Stimulated activated CD8-positive, alpha-beta memory T cell treated with anti-CD3 and anti-CD28 coated beads, Interleukin-15, amount 100 ng/mL, for 1 hour (primary cell): ENCODE measurements at regions not wholly inside any gene's neighbourhood (a gene's known extent, or its start where the extent isn't known, plus 50 kb on each side); places are given as distances from the start of the nearest gene placed in this dataset.
"Not testable (repeated sequence)": the region's sequence is repeated elsewhere in the genome, so short reads cannot be mapped to it uniquely, and the experiment has no call there.

Source experiments
- DNase-seq: peaks from one replicate; pipeline ENCODE4 v3.0.0-alpha.2; 2020; ENCODE audit warnings: low read depth

DNA sequence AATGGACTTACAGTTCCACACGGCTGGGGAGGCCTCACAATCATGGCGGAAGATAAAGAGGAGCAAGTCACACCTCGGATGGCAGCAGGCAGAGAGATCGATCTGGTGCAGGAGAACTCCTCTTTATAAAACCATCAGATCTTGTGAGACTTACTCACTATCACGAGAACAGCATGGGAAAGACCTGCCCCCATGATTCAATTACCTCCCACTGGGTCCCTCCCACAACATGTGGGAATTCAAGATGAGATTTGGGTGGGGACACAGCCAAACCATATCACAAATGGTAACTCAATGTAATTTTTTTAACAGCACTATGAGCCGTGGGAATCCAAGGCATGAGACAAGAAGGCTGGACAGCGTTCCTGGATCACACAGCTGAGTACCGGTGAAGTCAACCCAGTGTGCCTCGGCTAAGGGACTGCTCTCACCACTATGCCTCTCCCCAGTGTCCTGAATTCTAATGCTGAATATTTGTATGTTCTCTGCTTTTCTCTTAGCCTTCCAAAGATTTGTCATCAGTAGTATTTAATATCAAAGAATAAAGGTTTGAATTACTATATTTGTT is 84.3 kb downstream of the IRS2 start:
- DNase-seq = not testable (repeated sequence)

DNA sequence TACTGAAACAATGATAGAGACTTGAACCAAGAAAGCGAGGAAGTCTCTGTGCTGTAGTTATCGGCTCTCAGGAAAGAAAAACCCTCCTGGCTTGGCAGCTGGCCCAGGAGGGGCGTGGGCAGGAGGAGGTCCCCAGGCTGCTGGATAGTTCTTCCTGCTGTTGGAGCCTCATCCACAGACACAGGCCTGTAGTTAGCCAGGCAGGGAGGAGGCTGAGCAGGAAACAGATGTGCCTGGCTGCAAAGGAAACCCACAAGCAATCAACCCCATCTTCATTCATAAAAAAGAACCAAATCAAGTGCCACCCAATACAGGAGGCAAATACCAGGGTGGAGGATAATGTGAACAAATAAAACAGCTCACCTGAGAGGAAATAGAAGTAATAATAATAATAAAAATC is 86.2 kb downstream of the IRS2 start:
- no peak for DNase-seq

GRCh38 chr13:109699628-109700071 is 86.7 kb downstream of the IRS2 start:
- no peak for DNase-seq

DNA sequence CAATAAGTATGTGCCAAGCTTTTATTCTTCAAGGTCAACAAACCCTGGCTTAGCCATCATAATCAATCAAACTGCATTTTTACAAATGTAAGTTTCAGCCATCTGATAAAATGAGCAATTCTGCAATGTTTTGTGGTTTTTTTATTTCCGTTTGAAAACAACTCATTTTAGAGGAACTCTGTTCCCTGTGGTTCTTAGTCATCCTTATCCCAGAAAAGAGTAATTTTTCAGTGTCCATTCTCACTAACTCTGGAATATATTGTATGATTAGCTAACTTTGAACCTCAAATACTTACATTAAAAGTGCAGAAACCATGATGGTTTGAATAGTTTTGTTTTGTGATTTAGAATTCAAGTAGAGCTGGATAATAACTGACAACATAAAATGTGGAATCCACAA is 87.6 kb downstream of the IRS2 start:
- DNase-seq = no peak

- DNase-seq = no peak
Observed at GRCh38 chr13:109697936-109698335, 88.4 kb downstream of the IRS2 start.

DNA sequence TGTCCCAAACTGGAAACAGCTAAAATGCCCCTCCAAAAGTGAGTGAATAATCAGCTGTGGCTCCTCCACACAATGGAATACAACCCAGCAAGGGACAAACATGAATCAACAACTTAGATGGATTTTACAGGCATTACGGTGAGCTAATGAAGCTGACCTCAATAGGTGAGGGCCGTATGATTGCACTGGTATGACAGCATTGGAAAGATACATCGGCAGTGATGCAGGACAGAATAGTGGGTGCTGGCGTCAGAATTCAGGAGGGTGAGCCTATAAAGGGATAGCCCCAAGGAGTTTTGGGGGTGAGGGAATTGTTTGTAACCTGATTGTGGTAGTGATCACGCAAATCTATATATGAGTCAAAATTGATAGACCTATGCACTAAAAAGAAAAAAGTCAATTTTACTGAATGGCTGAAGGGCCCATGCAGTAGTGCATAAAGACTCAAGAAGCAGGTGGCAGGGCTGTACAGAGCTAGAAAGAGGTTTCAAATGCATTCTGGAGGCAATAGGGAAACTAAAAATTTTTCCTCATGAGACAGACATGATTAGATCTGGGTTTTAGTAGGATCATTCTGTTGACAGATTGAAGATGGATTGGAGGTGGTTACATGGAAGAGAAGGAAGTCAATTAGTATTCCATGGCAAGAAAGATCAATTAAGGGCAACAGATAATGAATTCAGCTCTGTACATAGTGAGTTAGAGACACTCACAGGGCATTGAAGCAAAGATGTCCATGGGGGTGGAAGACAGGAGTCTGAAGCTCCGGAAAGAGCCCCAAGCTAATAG is 90.8 kb downstream of the IRS2 start:
- DNase-seq = no peak

- no peak for DNase-seq
Observed at GRCh38 chr13:109694972-109695371, 91.4 kb downstream of the IRS2 start.

DNA sequence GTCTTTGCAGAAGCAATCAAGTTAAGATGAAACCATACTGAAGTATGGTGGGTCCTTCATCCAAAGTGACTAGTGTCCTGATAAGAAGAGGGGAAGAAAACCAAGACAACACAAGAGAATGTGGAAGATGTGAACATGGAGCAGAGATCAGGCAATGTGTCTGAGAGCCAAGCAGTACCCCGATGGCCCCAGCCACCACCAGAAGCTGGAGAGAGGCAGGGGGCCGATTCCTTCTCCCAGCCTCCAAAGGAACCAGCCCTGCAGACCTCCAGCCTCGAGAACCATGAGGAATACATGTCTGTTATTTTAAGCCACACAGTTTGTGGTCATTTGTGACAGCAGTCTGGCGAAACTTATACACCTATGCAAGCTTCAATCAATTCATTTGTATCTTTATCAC is 93.2 kb downstream of the IRS2 start:
- DNase-seq = no peak

GRCh38 chr13:109691689-109692088 is 94.7 kb downstream of the IRS2 start:
- DNase-seq = no peak

DNA sequence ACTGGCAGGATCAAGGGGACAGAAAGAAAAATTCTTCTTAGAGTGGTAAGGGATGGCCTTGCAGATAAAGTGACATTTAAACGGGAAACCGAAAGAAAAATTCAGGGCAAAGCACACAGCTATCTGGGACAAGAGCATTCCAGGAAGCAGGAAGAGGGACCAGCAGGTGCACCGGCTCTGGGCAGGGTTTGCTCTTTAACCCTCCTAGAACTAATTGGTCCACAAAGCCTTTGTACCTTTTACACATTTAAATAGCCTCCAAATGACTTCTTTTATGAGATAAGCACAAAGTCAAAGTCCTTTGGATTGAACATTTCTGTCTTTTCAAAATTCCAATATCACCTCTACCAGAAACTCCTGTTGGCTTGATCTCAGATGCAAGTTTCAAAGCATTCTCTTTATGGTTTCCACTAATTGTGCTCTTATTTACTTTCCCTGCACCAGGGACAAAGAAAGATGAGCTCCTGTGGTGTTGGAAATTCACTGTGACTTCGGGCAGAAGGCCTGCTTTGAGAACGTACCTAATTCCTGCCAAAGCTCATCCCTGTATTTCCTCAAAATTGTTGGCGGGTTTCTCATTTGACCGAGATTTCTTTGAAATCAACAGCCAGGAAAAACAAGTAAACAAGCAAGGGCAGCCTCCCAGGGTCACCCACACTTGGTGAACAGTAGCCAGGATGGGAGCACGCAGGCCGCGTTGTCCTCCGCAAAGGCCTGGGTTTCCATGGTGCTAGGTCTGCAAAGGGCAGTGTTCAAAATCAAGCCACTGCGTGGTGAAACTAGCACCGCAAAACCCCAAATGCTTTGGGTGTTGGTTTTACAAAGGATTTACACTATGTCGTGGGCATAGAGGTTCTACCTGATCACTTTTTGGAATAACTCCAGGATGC is 98.6 kb downstream of the IRS2 start:
- DNase-seq = no peak

DNA sequence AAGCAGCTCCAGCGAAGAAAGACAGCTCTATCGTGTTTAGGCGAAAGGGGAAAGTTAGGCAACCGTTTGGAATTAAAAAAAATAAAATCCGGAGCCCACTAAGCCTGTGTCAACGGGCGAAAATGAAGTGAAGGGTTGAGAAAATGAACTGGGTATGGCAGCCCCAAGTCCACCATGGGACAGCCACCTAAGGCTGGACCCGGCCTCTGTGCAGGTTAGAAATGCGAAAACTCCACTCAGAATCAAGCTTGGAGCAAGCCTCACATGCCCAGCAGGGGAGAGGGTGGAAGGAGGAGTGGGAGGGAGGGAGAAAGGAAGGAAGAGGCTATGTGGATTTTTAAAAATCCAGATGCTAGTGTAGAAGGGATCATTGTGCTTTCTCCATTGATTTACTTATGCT is 101.2 kb downstream of the IRS2 start:
- DNase-seq = no peak

DNA sequence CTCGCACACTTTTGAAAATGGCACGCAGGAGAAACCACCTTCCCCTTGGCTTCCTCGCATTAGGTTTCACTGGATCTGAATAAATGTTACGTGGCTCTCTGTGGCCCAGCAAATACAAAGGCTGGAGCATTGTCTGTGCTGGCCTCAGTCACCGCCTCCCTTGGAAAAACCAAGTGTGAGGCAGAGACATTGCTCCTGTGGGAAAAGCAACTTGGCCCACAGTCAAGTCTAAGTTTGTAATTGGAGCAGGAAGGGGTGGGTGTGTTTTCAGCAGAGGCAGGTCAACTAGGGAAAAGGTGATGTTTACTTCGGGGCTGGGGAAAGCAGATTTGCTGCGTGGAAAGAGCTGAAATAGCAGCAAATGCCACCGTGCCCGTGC is 101.6 kb downstream of the IRS2 start:
- DNase-seq = no peak

DNA sequence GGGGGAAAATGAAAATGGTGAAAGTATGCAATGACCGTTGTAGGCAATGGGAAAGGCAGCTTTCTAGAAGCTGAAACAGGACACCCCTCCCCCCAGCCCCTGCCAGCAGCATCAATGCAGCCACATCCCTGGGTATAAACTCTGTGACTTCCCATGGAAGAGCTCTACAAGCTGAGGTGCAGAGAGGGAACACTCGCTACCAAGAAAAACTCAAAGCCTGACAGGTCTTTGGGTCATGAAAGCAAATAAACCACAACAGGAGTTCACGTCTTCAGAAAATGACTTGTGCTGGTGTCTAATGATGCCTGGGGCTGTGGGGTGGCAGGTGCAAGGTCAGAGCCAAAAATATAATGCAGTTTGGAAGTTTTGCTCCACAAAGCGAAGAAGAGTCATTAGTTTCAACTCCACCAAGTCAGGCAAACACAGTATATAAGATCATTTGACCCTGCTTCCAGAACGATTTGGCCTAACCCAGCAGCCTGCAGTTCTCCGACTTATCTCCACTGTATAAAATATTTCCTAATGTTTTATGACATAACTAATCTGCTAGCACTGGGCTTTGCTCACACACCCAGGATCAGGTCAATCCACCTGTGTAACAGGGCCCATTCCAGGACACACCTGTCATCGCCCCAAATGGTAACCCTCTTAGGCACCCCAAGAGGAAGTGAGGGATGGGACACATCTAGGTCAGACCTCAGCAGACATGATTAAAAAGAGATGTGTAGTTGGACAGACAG is 102.1 kb downstream of the IRS2 start:
- no peak for DNase-seq

DNA sequence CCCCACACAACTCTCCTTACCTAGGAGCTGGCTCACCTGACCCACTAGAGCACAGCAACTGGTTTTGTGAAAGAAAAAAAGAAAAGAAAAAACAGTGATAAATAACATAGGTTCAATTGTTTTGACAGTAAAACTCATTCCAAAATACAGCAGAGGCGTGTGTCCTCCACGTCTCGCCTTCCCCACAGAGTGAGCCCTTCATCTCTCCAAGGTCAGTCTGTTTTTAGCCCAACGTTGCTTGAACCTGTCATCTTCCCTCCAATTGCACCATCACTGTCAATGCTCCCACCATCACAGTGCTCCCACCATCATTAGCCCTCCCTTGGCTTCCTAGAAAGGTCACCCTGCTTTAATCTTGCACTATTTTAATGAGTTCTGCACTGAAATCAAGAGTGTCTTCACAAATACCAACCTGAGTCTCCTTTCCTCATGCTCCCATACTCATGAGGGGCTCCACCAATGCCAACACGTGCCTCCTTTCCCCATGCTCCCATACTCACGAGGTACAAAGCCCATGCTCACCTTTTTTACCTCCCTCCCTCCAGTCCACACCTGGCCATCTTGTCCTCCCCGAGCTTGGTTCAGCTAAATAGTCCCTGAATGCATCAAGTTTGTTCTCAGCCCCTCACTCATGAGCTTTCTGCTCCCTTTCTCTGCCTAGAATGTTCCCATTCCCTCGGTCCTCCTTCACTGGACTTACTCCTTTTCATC is 103.7 kb downstream of the IRS2 start:
- no peak for DNase-seq

- no peak for DNase-seq
Observed at GRCh38 chr13:109680930-109681329, 105.5 kb downstream of the IRS2 start.

DNA sequence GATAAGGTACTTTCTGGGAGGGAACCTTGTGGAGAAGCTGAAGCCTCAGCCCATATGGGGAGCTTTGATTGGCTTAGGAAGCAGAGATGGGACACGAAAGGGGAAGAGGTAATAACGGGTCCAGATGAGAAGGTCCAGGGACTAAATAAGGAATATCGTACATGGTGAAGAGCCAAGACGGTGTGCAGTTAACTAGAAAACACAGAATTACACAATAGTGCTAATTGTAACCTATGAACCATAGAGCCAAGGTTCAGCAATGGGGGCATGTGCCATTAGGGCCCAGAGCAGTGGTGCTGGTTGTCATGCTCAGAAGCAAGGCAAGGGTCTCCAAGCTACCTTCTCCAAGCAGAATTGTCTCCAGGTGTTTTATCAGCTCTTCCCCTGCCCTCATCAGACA is 106.1 kb downstream of the IRS2 start:
- DNase-seq = no peak

GRCh38 chr13:109678459-109678858 is 107.9 kb downstream of the IRS2 start:
- no peak for DNase-seq

DNA sequence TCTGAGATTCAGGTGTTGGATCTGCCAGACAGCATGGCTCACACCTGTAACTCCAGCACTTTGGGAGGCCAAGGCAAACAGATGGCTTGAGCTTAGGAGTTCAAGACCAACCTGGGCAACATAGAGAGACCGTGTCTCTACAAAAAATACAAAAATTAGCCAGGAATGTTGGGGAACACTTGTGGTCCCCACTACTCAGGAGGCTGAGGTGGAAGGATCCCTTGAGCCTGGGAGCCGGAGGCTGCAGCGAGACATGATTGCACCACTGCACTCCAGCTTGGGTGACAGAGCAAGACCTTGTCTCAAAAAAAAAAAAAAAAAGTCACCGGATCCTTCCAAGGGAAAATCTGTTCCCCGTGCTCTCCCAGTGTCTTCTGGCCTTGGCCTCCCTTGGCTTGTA is 109.2 kb downstream of the IRS2 start:
- DNase-seq = no peak

- DNase-seq = no peak
Observed at GRCh38 chr13:109673477-109673876, 112.9 kb downstream of the IRS2 start.

- DNase-seq = no peak
Observed at GRCh38 chr13:109672545-109672944, 113.8 kb downstream of the IRS2 start.

DNA sequence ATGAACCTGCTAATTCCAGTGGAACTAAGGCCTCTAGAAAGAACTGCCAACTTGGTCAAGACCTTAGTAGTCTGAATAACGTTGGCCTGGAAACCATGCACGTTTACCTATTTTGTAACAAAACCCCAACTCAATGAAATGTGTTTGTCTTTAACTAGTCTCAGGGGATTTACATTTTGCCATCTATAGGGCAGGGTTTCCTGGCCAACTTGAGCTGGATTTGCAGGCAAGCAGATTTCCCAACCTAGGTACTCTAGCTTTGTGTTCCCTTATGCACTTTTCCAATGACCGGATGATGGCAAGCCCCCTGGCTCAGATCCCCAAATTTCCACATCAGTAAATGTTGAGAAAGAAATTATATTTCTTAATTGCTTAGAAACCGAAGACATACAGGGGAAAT is 114.5 kb downstream of the IRS2 start:
- DNase-seq = no peak

DNA sequence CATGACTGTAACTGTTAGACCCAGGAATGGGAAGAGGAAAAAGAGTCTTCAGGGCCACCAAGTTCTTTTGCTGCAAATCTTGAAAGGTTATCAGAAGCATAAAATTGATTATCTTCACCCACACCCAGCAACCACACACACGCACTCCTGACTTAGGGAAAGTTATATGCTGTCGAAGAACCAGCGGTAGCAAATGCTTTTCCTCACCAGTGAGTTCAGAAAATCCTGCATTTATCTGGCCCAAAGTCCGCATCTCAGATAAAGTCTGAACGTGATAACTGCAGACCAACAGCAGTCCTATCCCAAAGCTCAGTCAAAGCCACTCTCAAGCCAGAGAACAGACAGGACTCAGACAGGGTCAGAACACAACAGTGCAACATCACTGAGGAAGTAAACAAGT is 115.6 kb downstream of the IRS2 start:
- DNase-seq = no peak
